Hepatocyte (in vitro differentiated cells): ENCODE measurements at regions not wholly inside any gene's neighbourhood (a gene's known extent, or its start where the extent isn't known, plus 50 kb on each side); places are given as distances from the start of the nearest gene placed in this dataset.

ENCODE experiments used
- CTCF ChIP-seq: fragments of 200-600 bp; sonication (generic); IDR thresholded peaks from 2 replicates; pipeline ENCODE4 v1.5.1; 2016; ENCODE audit warnings: antibody characterized with exemption, mild to moderate bottlenecking; ENCODE audit not compliant: poor library complexity
- EZH2 ChIP-seq: fragments of 200-600 bp; sonication (generic); IDR thresholded peaks from 2 replicates; pipeline ENCODE4 v1.6.1; 2016; ENCODE audit warnings: antibody characterized with exemption, mild to moderate bottlenecking, borderline replicate concordance
- EZH2phosphoT487 ChIP-seq: fragments of 200-600 bp; sonication (generic); IDR thresholded peaks from one replicate; pipeline ENCODE4 v1.6.1; 2018; ENCODE audit warnings: antibody characterized with exemption, mild to moderate bottlenecking, low read depth, moderate library complexity; ENCODE audit not compliant: unreplicated experiment, severe bottlenecking

GRCh38 chr11:16577490-16577889, 161.0 kb upstream of the C11orf58 start:
- TF ChIP-seq CTCF = no peak
- no peak for TF ChIP-seq EZH2
- no peak for TF ChIP-seq EZH2phosphoT487
